Caco-2 (cell line): ENCODE measurements at regions not wholly inside any gene's neighbourhood (a gene's known extent, or its start where the extent isn't known, plus 50 kb on each side); places are given as distances from the start of the nearest gene placed in this dataset.
"Not testable (repeated sequence)": the region's sequence is repeated elsewhere in the genome, so short reads cannot be mapped to it uniquely, and the experiment has no call there.

Experiments
- BruUV-seq: library from RNA; stranded (reverse); fragments of 400-500 nt; replicated peaks from 2 replicates; lab custom pipeline; 2021; lab: Mats Ljungman, UMichigan
- CTCF ChIA-PET: fragments of 300-600 bp; sonication (Branson Sonifier 250); formaldehyde crosslinking; loops from one replicate; lab custom pipeline; 2022; ENCODE audit warnings: antibody characterized with exemption; lab: Charles Lee
- POLR2A ChIA-PET: fragments of 300-600 bp; sonication (Branson Sonifier 250); formaldehyde crosslinking; loops from one replicate; lab custom pipeline; 2022; ENCODE audit warnings: antibody characterized with exemption; lab: Charles Lee
- DNase-seq, 2 experiments: peaks; one replicate each; pipeline versions ENCODE4 v3.0.0 to v3.0.0-alpha.2; 2020 to 2022
- H3K27me3 ChIP-seq: replicated peaks from 2 replicates; pipeline ENCODE4 v1.6.0; 2011; ENCODE audit warnings: low read length; ENCODE audit not compliant: control insufficient read depth, insufficient read depth
- H3K36me3 ChIP-seq: 2 replicates; pipeline ENCODE4 v1.5.1; 2011; ENCODE audit warnings: low read length; ENCODE audit not compliant: control insufficient read depth, insufficient read depth
- H3K4me1 ChIP-seq: fragments of 250-450 bp; sonication (Bioruptor Pico); 2 replicates; pipeline ENCODE4 v1.5.1; 2020; ENCODE audit warnings: mild to moderate bottlenecking
- H3K4me3 ChIP-seq: 2 replicates; pipeline ENCODE4 v1.5.1; 2011; ENCODE audit warnings: low read depth, mild to moderate bottlenecking, control low read depth, low read length
- H3K9me3 ChIP-seq: fragments of 250-450 bp; sonication (Bioruptor Pico); 2 replicates; pipeline ENCODE4 v1.5.1; 2020; ENCODE audit warnings: mild to moderate bottlenecking, moderate library complexity
- H3K27ac Mint-ChIP-seq: one replicate; pipeline ENCODE4 v1.8.0; 2022; ENCODE audit warnings: mixed read lengths; ENCODE audit not compliant: unreplicated experiment
- H3K27me3 Mint-ChIP-seq: one replicate; pipeline ENCODE4 v1.8.0; 2022; ENCODE audit warnings: mixed read lengths; ENCODE audit not compliant: insufficient read depth, unreplicated experiment
- H3K36me3 Mint-ChIP-seq: one replicate; pipeline ENCODE4 v1.8.0; 2022; ENCODE audit warnings: mild to moderate bottlenecking, mixed read lengths; ENCODE audit not compliant: insufficient read depth, unreplicated experiment
- H3K4me1 Mint-ChIP-seq: one replicate; pipeline ENCODE4 v1.8.0; 2022; ENCODE audit warnings: low read depth, mixed read lengths; ENCODE audit not compliant: unreplicated experiment
- H3K4me3 Mint-ChIP-seq: one replicate; pipeline ENCODE4 v1.8.0; 2022; ENCODE audit warnings: mild to moderate bottlenecking, moderate library complexity, mixed read lengths; ENCODE audit not compliant: unreplicated experiment
- H3K9me3 Mint-ChIP-seq: one replicate; pipeline ENCODE4 v1.8.0; 2022; ENCODE audit warnings: mixed read lengths; ENCODE audit not compliant: unreplicated experiment
- CTCF ChIP-seq, 2 experiments: fragments of 200-600 bp in 1 of 2; IDR thresholded peaks; 1 replicate in 1 of 2; 2 replicates in 1 of 2; pipeline versions ENCODE4 v1.5.1 to v1.8.0; 2011 to 2022; ENCODE audit warnings: antibody characterized with exemption in 1 of 2, control low read depth in 1 of 2, inconsistent platforms in 1 of 2, low read depth in 1 of 2, low read length in 1 of 2, mild to moderate bottlenecking in 1 of 2, moderate library complexity in 1 of 2; ENCODE audit not compliant: insufficient read depth in 1 of 2, severe bottlenecking in 1 of 2, unreplicated experiment in 1 of 2
- intact Hi-C: fragments of 100-400 bp; cut with micrococcal nuclease; formaldehyde crosslinking; loops from one replicate; pipeline ENCODE4 v1.10.0; 2022; ENCODE audit not compliant: unreplicated experiment

GRCh38 chr5:165410476-165410875, 1905.1 kb downstream of the MAT2B start:
- Histone ChIP-seq H3K4me3 (no peak overlapping the region), H3K36me3 (no peaks in the 10 kb centered on the region), H3K4me1 (no peaks in the 10 kb centered on the region), H3K9me3 (no peaks in the 10 kb centered on the region), H3K27me3 (no peaks in the 10 kb centered on the region)
- CTCF ChIA-PET: no interaction called here
- no peaks in the 10 kb centered on the region for H3K27me3 Mint-ChIP-seq
- no peaks in the 10 kb centered on the region for H3K4me1 Mint-ChIP-seq
- no peak for DNase-seq
- intact Hi-C loops: no loop called here
- POLR2A ChIA-PET: no interaction called here
- H3K9me3 Mint-ChIP-seq: peaks cover 27% of the 10 kb centered on the region
- H3K36me3 Mint-ChIP-seq: no peaks in the 10 kb centered on the region
- H3K27ac Mint-ChIP-seq: no peak overlapping the region
- BruUV-seq: no TSS peak
- no peak for TF ChIP-seq CTCF (IDR thresholded peaks at IDR 0.05; ENCODE audit: insufficient read depth in 1 of 2, low read depth in 1 of 2, low read length in 1 of 2, severe bottlenecking in 1 of 2, unreplicated experiment in 1 of 2)
- H3K4me3 Mint-ChIP-seq: no peak overlapping the region

- H3K4me1 Mint-ChIP-seq, CTCF ChIA-PET, H3K27ac Mint-ChIP-seq, H3K27me3 ChIP-seq, DNase-seq, BruUV-seq, POLR2A ChIA-PET, H3K36me3 ChIP-seq, H3K9me3 ChIP-seq, H3K4me3 Mint-ChIP-seq, intact Hi-C loops, H3K27me3 Mint-ChIP-seq, H3K36me3 Mint-ChIP-seq, H3K4me1 ChIP-seq, H3K4me3 ChIP-seq: not testable (repeated sequence)
- H3K9me3 Mint-ChIP-seq: peaks cover 32% of the 10 kb centered on the region
Measured at GRCh38 chr5:165411532-165411931, 1906.1 kb downstream of the MAT2B start.

- H3K9me3 ChIP-seq: no peaks in the 10 kb centered on the region
- Mint-ChIP-seq H3K27ac (no peak overlapping the region), H3K27me3 (peaks cover 3% of the 10 kb centered on the region)
Measured at GRCh38 chr5:165420493-165420892, 1915.1 kb downstream of the MAT2B start.

More at GRCh38 chr5:165420493-165420892, 1915.1 kb downstream of the MAT2B start:
- no peak for TF ChIP-seq CTCF (IDR thresholded peaks at IDR 0.05; ENCODE audit: insufficient read depth in 1 of 2, low read depth in 1 of 2, low read length in 1 of 2, severe bottlenecking in 1 of 2, unreplicated experiment in 1 of 2)
- intact Hi-C loops: no loop called here
- ChIA-PET CTCF (no interaction called here), POLR2A (no interaction called here)
- Histone ChIP-seq H3K4me1 (no peaks in the 10 kb centered on the region), H3K27me3 (no peaks in the 10 kb centered on the region), H3K4me3 (no peak overlapping the region), H3K36me3 (no peaks in the 10 kb centered on the region)
- Mint-ChIP-seq H3K9me3 (peaks cover 5% of the 10 kb centered on the region), H3K4me1 (no peaks in the 10 kb centered on the region), H3K36me3 (no peaks in the 10 kb centered on the region), H3K4me3 (no peak overlapping the region)
- no TSS peak for BruUV-seq
- no peak for DNase-seq
